Astrocyte of the spinal cord (primary cell): ENCODE measurements at regions not wholly inside any gene's neighbourhood (a gene's known extent, or its start where the extent isn't known, plus 50 kb on each side); places are given as distances from the start of the nearest gene placed in this dataset.
A peak's percentile ranks its signal among the peaks of the same experiment; 100 is the strongest.

Experiments
- DNase-seq: peaks from one replicate; pipeline ENCODE4 v3.0.0; 2011; ENCODE audit warnings: low read depth, low spot score
- H3K4me3 ChIP-seq: 2 replicates; pipeline ENCODE4 v1.5.1; 2011; ENCODE audit warnings: low read depth, mild to moderate bottlenecking, low read length, moderate library complexity
- in situ Hi-C: cut with HindIII; loops from 2 replicates; pipeline ENCODE4 v1.10.0; 2017; ENCODE audit warnings: low sequenced_read_pairs
- TF ChIP-seq, protein P1 (sequence below): IDR thresholded peaks from 2 replicates; pipeline ENCODE4 v1.5.1; 2012; ENCODE audit warnings: low read depth, mild to moderate bottlenecking, low read length, inconsistent platforms

DNA sequence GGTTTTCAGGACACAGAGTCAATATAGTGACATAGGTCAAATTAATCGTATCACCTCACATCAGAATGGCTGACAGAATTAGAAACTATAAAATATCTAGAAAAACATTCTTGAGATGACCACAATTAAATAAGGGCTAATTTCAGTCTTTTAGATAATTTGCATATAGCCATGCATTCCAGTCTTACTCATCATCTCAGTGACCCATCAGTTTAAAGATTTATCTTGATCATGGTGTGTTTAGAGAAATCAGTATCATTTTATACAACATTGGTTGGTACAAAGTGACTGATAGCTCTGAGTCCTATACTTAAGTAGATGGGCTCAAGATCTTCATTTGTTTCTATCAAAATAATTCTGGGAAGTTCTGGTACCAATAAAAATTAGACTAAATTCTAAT lies 262.3 kb upstream of the SNX7 start:
- H3K4me3 ChIP-seq = no peak overlapping the region
- no peak for DNase-seq
- in situ Hi-C loops = no loop called here
- TF ChIP-seq, protein P1, sequence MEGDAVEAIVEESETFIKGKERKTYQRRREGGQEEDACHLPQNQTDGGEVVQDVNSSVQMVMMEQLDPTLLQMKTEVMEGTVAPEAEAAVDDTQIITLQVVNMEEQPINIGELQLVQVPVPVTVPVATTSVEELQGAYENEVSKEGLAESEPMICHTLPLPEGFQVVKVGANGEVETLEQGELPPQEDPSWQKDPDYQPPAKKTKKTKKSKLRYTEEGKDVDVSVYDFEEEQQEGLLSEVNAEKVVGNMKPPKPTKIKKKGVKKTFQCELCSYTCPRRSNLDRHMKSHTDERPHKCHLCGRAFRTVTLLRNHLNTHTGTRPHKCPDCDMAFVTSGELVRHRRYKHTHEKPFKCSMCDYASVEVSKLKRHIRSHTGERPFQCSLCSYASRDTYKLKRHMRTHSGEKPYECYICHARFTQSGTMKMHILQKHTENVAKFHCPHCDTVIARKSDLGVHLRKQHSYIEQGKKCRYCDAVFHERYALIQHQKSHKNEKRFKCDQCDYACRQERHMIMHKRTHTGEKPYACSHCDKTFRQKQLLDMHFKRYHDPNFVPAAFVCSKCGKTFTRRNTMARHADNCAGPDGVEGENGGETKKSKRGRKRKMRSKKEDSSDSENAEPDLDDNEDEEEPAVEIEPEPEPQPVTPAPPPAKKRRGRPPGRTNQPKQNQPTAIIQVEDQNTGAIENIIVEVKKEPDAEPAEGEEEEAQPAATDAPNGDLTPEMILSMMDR = no peak

DNA sequence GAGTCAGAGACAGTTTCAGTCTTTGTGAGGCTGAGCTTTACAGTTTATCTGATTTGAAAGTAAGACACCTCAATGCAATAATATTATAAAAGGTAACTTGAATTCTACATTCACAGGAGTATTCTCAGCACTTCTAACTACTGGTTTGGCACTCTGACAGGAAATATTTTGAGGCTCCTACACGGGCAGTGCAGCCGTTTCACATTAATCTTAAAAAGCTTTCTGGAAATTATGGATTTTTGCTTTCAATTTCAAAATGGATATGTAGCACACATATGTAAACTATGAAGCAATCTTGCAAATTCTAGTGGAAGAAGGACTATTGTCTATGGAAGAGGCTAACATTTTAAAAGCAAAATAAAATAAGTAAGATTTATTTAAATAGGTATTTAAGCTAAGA lies 262.9 kb upstream of the SNX7 start:
- in situ Hi-C loops = no loop called here
- TF ChIP-seq, protein P1 = no peak
- H3K4me3 ChIP-seq = no peak overlapping the region
- DNase-seq = peak; percentile 47

DNA sequence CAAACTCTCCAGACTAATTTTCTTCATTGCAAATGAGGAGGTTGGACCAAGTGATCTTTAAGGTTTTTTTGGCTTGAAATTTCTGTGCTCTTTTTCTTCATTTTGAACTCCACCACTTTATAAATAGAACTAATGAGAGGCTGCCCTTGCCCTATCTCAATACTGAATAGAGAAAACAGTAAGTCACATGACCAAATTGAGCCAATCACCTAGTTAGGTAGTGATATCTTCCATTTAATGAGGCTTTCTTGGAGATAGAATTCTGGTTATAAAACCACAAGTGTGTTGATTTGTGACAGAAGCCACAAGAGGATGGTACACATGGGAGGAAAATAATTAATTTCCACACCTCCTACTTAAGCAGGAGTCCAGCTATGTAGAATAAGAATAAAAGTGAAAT lies 263.4 kb upstream of the SNX7 start:
- no peak for DNase-seq
- in situ Hi-C loops = no loop called here
- no peak overlapping the region for H3K4me3 ChIP-seq
- TF ChIP-seq, protein P1 = no peak

DNA sequence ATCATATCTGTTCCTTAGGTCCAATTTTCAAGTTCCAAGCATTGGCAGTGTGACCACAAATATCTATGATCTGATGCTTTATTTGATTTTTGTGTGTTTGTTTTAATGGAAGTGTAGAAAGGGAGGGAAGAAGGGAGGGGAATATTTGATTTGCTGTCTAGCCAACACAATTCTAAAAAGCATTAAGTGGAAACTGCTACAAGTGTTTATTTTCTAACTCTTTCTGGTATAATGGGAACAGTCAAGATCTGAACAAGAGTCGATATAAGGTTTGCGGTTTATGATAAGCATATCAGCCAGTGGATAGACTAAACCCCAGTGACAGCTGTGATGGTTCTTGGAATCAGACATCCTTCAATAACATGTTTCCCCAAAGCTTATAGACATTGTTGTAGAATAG lies 267.8 kb upstream of the SNX7 start:
- in situ Hi-C loops = no loop called here
- DNase-seq = no peak
- TF ChIP-seq, protein P1 = no peak
- H3K4me3 ChIP-seq = no peak overlapping the region

DNA sequence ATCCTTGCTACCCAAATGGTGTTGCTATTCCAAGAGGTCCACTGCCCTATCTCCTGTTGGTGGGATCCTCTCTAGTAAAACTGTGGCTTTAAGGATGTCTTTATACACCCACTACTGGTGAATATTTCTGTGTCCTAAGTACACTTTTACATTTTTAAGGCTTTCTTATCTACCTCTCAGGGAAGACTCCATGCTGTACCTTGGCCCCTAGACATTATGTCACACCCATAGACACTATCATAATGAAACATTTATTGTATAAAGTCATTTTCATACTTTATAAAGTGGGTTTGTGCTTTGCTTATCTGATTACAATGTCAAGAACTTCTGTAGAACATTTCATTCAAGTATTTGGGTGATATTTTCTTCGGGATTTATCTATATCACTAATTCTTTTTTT lies 270.3 kb upstream of the SNX7 start:
- in situ Hi-C loops = no loop called here
- DNase-seq = no peak
- H3K4me3 ChIP-seq = no peak overlapping the region
- TF ChIP-seq, protein P1 = no peak

DNA sequence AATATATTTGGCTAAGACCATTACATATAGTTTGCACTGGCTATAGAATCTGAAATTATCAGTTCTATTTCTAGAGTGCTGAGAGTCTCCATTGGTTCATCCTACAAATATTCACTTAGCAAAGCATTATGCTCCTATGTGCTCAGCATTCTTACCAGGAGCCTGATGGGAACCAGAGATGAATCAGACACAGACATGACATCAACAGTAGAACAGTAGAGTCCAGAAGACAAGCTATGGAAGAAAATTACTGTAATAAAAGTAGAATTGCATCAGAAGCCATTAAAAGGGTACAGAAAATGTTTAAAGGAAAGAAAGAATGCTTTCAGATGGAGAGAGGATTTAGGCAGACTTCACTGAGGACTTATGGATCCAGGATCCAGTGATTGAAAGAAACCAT lies 271.7 kb upstream of the SNX7 start:
- in situ Hi-C loops = no loop called here

More for the DNA sequence above, 271.7 kb upstream of the SNX7 start:
- TF ChIP-seq, protein P1 = no peak
- DNase-seq = peak; percentile 87
- H3K4me3 ChIP-seq = no peak overlapping the region
